ENCODE measurements at regions not wholly inside any gene's neighbourhood (a gene's known extent, or its start where the extent isn't known, plus 50 kb on each side); places are given as distances from the start of the nearest gene placed in this dataset.

GRCh38 chr9:75410405-75410804, 322.1 kb downstream of the OSTF1 start:
- no peak for DNase-seq (ENCODE audit: low read depth)

GRCh38 chr9:75414371-75415160, 326.3 kb downstream of the OSTF1 start:
- DNase-seq (ENCODE audit: low read depth), result no peak

GRCh38 chr9:75417471-75417870, 329.2 kb downstream of the OSTF1 start:
- DNase-seq (ENCODE audit: low read depth), result no peak

- DNase-seq (ENCODE audit: low read depth), result no peak
Observed at GRCh38 chr9:75418518-75418917, 330.2 kb downstream of the OSTF1 start.

- DNase-seq (ENCODE audit: low read depth), result no peak
Observed at GRCh38 chr9:75422944-75423522, 334.7 kb downstream of the OSTF1 start.

- DNase-seq (ENCODE audit: low read depth), result no peak
Observed at GRCh38 chr9:75429531-75430475, 341.5 kb downstream of the OSTF1 start.

DNA sequence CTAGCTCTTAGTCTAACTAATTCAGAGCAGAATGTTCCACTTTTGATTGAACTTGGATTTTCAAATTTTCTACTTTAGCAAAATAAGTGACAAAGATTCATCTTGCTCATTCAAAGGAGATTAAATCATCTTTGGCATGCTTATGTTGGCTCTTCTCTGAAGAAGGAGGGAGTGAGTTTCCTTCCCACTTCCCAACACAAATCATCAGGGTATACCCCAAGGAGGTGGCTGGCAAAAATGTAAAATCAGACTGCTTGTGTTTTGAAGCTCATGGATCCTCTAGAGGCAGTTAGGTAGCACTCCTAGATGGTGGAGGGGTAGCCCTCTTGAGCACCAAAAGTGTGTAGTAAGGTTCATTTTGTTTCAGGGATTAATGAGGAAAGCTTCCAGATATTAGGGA, 343.1 kb downstream of the OSTF1 start:
- no peak for DNase-seq (ENCODE audit: low read depth)

DNA sequence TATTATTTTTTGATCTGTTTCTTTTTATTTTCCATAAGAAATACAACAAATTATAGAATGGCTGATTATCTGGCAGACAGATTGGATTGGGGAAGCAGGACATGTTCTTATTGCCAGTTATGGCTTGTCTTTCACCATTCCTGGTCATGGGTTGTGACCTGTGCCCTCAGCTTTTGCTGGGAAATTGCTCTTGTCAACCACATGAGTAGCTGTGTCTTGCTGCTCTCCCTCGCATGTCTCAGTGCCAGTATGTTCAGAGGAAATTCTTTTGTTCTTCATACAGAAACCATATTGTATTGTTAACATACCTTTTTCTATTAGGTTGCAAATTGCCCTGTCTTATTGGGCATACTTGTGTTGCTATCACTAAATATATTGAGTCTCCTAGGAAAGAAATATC, 344.1 kb downstream of the OSTF1 start:
- DNase-seq (ENCODE audit: low read depth), result no peak

- no peak for DNase-seq (ENCODE audit: low read depth)
Observed at GRCh38 chr9:75432888-75433287, 344.6 kb downstream of the OSTF1 start.

DNA sequence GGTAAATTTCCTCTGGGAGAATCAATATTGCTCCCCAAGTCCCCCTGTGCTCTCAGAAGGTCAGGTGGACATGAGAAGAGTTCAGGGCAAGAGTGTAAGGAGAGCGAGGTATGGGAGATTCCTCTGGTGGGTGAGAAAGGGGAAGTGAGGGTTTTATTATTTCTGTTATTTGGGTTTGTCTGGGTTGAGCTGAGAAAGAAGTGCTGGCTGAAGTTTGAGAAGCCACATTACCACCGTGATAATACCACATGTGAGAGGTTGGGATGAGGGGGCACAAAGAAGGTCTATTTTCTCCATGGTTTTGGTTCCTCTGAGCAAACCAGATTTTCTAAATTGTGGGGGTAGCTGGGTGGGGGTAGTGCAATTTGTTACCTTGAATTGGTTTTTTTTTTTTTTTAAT, 350.4 kb downstream of the OSTF1 start:
- DNase-seq (ENCODE audit: low read depth), result no peak

- DNase-seq (ENCODE audit: low read depth), result no peak
Observed at GRCh38 chr9:75440914-75441313, 352.6 kb downstream of the OSTF1 start.

GRCh38 chr9:75445144-75445543, 356.8 kb downstream of the OSTF1 start:
- DNase-seq (ENCODE audit: low read depth), result no peak

GRCh38 chr9:75447281-75447680, 359.0 kb downstream of the OSTF1 start:
- DNase-seq (ENCODE audit: low read depth), result no peak

- no peak for DNase-seq (ENCODE audit: low read depth)
Observed at GRCh38 chr9:75448281-75448680, 360.0 kb downstream of the OSTF1 start.

DNA sequence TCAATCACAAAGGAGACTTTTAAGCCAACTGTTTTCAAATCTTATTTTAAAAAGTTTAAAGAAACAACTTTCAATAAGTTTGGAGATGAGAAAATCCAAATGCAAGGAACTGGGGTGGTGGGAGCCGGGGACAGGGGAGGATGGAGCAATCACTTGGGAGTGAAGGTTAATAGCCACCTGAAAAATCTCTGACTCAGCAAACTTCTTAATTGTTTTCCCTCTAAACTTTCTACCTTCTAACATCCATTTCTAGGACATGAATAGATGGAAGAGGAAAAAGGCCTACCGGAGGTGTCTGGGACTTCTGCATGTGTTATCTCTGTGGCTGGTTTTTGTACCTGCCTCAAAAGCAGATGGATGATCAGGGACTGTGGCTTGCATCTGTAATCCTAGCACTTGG, 360.6 kb downstream of the OSTF1 start:
- DNase-seq (ENCODE audit: low read depth), result no peak

GRCh38 chr9:75451045-75451444, 362.7 kb downstream of the OSTF1 start:
- no peak for DNase-seq (ENCODE audit: low read depth)

- no peak for DNase-seq (ENCODE audit: low read depth)
Observed at GRCh38 chr9:75451505-75451904, 363.2 kb downstream of the OSTF1 start.

DNA sequence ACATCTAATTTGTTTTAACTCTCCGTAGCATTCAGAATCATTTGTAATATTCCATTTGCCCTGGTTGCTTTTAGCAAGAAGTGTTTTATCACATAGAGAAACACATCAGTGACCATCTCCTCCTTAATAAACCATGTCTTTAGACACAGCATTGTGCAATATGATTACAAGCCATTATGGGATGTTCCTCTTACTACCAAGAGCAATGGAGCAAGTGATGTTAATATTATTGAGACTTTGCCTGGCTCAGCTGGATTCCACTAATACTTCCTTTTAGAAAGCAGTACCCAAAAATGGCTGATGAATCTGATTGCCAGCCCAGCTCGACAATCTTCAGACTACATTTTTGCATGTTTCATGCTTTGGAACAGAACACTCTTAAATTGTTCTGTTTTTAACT, 364.2 kb downstream of the OSTF1 start:
- DNase-seq (ENCODE audit: low read depth), result no peak

DNA sequence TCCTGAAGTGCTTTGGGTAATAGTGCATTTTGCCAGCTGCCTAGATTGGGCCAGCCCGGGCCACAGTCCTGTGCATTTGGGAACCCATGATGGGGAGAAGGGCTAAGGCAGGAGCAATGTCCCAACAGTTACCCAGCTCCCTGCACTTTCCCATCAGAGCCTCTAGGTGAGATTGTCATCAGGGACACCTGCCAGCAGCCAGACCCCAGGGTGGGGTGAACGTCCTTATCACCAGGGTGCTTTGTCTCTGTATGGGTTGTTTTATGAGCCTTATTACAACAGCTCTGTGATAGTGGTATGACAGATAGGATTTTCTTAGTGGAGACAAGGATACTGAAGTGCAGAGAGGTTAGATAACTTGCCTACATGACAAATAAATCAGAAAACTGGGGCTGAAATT, 365.7 kb downstream of the OSTF1 start:
- DNase-seq (ENCODE audit: low read depth), result no peak

DNA sequence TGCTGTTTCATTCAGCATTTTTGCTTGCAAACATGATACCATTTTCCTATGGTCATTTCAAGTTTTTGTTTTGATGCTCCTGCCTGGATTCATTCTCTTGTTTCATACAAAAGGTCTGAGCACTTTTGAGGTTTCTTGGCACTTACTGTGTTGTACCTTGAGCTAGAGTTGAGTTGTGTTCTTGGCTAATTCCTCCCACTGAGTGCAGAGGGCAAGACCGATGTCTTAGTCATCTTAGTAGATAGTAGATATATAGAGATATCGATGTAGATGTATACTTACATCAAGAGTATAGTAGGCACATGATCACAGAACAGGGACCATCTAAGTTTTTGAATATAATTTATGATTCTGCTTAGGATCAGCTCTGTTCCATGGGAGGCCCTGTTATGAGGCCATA, 366.6 kb downstream of the OSTF1 start:
- no peak for DNase-seq (ENCODE audit: low read depth)

DNA sequence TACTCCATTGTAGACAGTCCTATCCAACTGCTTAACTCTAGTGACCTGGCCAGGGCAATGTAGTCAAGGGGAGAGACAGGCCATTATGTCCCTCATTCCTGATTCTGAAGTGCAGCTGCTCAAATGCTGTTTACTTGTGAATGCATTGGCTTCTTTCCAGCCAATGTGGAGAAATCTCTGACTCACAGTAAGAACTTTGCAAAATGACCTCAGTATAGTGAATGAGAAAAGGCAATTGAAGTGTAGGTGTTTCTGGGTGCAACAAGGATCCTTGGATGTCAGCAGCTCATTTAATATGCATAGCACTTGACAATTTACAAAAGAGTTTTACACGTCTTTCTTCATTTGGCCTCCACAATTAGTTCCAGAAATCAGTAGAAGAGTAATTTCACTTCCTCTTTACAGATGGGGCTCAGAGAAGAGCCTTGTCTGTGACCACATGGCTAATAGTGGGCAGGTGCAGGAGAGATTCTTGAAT, 367.2 kb downstream of the OSTF1 start:
- no peak for DNase-seq (ENCODE audit: low read depth)

DNA sequence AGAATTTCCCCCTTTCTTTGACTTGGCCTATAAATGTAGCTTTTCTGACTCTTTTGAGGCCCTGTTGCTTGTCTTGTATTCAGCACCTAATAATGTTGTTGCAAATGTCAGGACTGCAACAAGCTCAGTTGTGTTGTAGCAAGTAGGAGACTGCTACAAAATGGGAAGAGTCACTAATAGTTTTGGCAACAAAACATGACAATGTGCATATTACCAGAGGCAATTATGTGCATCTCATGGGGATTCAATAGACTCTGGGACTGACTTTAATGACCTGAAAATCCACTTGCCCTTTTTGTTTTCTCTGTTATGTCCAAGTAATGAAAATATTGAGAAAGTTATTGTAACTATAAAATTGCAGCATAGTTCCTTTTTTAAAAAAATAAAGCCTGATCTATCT, 368.4 kb downstream of the OSTF1 start:
- no peak for DNase-seq (ENCODE audit: low read depth)

Data from HT1080 (cell line).